NCI-H2171 treated with DMSO at 0.1 percent for 48 hours (cell line): ENCODE measurements at regions not wholly inside any gene's neighbourhood (a gene's known extent, or its start where the extent isn't known, plus 50 kb on each side); places are given as distances from the start of the nearest gene placed in this dataset.
"Not testable (repeated sequence)": the region's sequence is repeated elsewhere in the genome, so short reads cannot be mapped to it uniquely, and the experiment has no call there.

Experiments used
- DNase-seq: peaks from one replicate; lab custom pipeline; 2025; lab: John Stamatoyannopoulos, UW

DNA sequence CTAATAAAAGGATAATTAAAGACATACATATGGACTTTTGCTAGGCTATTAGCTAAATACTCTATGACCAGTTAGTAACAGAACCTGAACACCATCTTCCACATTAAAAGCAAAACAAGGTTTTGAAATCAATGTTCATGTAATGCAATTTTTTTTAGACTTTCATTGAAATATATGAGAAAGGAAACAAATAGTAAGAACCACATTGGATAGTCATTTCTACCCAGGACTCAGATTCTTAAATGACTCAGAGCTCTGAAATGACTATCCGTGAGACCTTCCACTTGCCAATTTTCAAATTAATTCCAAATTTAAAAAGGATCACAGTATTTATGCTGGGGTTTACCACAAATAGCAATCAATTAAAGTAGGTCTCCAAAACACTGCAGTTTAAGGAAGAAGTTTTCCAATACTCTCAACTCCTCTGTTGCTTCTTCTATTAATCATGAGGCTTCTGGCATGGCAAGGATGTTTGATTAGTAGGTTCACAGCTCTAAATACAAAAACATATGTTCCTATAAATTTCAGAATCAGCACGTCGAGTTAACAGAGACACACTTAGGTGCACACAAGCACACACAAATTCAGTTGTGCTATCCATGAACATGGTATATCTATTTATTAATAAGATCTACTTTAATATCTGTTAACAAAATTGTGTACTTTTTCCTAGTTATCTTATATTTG, 841.0 kb downstream of the RNF144A start:
- no peak for DNase-seq

DNA sequence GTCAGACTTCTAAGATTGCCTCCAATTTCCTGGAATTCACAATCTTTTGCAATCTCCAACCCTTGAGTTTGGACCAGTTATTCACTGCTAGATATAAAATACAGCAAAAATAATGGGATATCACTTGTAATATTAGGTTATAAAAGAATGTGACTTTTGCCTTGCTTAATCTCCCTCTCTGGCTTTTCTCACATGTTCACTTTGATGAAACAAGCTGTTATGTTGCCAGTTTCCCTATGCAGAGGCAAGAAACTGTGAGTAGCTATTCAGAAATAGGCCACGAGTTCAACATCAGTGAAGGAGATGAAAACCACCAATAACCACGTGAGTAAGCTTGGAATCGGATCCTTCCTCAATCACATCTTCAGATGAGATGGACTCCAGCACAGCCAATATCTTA, 842.7 kb downstream of the RNF144A start:
- no peak for DNase-seq

DNA sequence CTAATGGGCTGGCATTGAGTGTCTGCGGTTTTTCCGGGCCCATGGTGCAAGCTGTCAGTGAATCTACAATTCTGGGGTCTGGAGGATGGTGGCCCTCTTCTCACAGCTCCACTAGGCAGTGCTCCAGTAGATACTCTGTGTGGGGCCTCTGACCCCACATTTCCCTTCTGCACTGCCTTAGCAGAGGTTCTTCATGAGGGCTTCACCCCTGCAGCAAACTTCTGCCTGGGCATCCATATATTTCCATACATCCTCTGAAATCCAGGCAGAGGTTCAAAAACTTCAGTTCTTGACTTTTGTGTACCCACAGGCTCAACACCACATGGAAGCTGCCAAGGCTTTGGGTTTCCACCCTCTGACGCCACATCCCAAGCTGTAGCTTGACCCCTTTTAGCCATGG, 846.2 kb downstream of the RNF144A start:
- DNase-seq, result not testable (repeated sequence)

DNA sequence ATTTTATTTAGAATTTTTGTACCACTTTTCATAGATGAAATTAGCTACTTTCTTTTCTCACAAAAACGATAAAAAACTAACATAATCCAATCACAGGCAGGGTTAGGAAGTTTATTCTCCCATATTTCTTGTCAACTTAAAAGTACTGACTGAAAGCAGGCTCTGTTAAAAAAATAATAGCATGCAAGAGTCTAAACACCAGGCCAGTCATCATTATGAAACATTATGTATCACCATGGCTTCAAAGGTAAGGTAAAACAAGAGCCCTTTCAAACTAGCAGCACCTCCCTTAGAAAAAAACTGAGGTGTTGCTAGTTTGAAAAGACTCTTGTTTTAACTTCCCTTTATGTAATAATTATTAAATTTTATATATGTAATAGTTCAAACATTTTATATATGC, 848.0 kb downstream of the RNF144A start:
- DNase-seq, result no peak

DNA sequence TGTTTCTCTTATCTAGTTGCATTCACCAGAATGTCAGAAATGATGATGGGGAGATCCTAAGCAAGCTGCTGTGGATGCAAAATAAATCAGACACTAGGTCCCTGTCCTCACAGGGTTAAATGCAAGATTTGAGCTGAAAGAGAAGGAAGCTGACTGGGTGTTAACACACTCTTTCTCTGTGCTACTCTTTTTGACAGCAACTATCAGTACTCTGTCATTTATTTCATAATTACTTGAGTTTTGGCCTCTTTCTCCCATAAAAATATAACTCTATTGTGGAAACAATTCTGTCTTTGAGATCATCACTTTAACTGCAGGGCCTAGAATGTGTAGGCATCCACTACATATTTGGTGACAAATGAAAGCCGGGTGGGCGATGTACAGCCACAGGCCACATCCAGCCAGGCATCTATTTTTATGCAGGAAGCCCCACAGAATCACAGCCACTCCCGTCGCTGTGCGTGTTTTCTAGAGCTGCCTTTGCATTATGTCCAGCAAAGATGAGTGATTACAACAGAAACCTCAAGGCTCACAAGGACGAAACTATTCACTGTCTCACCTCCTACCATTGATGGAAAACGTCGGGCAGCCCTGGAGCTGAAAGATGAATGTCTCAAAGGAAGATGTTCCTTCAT, 849.0 kb downstream of the RNF144A start:
- DNase-seq, result no peak

DNA sequence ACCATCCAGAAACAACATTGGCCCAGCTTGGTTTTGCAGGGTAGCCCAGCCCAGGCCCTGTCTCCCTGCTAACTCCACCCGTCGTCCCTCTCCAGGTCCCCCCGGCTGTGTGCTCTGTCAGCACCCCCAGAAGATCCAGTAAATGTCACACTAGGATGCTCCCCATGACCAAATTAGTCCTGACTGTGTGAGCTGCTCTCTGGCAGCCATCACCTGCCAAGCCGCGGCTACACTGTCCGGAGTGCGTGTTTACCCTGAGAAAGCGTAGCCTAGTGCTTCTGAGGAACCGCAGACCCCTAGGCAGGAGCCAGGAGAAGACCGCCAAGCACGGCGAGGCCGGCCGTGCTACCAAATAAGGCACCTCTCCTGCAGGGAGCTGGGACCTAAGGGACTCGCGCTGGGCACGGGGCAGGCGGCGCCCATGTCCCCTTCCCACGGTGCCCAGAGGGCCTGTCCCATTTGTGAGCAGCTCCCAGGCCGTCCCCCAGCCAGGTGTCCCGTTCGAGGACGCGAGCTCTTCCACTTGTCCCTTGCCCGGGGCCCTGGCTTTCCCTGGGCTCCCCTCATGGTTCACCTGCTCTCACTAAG, 849.9 kb downstream of the RNF144A start:
- DNase-seq, result no peak

DNA sequence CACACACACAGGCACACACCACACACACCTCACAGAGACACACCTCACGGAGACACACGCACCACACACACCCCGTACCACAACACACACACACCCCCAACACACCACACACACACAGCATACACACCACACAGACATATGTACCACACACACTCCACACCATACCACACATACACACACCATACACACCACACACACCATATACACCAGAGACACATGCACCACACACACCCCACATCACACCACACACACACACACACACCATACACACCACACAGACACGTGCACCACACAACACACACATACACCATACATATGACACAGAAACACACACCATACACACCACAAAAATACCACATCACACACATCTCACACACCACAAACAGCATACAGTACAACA, 850.7 kb downstream of the RNF144A start:
- DNase-seq, result no peak

DNA sequence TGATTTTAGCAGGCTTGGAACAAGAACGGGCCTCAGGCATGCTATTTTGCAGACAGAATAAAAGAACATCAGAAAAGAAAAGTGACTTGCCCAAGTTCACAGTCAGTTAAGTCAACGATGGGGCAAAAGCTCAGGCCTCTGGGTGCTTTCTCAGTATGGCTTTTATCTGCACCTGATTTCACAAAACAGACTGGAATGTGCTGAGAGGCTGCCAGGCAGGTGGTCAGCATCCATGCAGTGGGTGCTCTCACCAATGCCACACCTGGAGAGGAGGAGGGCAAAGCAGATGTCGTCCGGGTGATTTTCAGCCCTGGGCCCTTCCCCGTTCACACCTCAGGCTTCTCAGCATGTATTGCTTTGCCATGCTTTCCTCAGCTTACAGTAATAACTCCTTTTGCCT, 854.6 kb downstream of the RNF144A start:
- DNase-seq, result no peak

DNA sequence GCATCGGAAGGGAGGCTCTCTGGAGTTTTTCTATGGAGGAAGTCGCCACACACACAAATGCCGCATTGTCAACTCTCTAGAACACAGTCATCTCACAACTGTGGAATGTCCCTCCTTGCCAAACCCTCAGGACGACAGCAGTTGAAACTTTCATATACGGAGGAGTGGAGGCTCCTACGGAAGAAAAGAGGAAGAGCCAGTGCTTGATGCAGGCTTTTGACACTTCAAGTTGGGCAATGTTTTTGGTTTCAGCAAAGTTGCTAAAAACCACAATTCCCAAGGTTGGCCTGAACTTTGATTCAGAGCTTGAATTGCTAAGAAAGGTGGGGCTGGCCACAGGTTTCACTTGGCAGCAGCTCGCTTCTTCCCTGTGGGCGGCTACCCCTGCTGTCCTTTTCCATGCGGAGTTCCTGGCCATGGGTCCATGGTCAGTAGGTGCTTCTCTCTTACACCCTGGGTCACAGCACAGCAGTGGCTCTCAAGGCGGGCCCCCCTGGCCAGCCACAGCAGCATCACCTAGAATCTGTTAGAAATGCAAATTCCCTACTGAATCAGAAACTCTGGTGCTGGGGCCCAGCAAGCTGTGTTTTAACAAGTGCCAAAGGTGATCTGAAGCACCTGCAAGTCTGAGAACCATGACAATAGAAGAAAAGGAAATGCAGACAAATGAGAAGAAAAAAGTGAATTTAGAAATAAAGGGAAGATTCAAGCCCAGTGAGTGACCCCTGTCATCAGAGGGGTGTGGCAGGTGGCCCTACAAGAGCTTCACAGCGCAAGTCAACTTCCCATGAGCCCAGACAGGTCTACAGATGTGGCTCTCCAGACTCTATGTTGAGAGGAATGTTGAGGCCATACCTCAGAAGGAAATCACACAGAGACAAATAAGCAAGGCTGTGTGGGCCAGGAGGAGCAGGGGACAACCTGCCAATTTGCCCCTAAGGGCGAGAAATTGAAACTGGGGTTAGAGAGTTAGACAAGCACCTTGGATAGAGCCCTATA, 856.4 kb downstream of the RNF144A start:
- no peak for DNase-seq

DNA sequence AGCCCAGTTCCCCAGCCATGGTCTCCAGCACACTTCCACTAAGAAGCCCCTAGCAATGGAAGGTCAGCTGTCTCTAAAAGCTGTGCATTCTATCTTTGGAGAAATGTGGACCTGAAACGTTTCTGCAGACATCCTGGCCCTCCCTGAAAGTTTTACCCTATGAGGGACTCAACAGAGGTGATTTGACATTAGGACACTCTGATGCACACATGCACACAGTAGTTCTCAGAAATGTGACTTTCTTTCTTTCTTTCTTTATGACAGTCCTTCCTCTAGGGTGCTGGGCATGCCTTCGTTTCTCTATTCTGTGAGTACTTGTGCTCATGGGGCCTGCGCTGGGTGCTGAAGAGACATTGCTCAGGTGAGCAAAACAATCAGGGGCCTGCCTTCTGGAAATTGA, 857.3 kb downstream of the RNF144A start:
- no peak for DNase-seq

DNA sequence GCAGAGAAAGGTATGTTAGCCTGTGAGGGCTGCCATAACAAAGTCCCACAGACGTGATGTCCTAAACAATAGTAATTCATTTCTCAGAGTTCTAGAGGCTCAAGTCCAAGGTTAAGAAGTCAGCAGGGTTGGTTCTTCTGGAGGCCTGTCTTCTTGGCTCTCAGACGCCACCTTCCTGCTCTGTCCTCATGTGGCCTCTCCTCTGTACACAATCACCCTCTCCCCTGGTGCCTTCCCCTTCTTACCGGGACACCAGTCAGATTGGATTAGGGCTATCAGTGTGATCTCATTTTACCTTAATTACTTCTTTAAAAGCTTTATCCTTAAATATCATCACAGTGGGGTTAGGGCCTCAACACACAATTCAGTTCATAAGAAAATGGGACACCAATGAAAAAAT, 860.5 kb downstream of the RNF144A start:
- DNase-seq, result no peak

DNA sequence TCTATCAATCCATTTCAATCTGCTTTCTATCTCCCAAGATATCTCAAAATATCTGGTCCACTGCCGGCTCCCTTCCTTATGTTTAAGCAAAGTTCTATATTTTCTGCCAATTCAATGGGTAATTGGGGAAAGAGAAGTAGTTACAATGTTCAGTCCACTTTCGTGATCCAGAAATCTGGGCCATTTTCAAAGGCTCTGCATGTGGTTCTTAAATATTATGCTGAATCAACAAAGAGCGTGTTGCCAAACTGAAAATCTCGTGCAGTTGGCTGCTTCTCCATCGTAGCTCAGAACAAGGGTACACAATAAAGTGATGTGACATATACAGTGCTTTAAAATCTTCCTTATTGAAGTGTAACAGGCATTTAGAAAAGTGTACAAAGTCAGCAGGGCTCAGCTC, 863.1 kb downstream of the RNF144A start:
- DNase-seq, result no peak

DNA sequence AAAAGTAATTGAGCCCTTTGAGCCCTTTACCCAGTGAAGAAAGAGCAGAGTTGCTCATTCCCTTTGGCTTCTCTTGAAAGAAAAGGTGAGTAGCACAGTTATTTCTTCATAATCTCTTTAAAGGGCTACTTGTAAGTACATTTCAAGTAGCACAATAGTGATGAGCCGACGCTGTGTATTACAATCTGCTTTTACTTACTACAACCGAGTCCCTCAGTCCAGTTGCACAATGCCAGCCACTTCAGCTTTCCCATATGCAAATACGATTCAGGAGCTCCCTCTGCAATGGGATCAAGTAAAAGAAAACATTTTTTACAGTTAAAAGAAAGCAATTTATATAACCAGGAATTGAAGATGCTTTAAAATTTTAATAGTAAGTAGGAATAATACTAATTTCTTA, 868.5 kb downstream of the RNF144A start:
- no peak for DNase-seq

DNA sequence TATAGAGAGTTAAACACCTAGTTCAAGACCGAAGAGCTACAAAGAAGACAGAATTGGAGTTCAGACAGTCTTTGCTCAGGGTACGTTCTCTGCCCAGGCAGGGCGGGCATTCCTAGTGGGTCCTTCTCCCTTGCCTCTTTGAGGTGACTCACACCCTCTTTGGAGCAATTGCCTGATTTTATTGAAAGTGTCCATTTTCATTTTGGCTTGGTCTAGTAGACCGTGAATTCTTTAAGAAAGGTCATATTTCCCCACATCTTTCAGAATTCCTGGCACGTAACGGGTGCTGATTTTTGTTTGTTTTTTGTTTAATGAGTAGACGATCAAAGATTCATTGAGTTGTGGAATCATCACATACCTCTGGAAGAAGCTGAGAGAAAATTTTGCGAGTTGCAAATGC, 871.5 kb downstream of the RNF144A start:
- DNase-seq, result no peak

DNA sequence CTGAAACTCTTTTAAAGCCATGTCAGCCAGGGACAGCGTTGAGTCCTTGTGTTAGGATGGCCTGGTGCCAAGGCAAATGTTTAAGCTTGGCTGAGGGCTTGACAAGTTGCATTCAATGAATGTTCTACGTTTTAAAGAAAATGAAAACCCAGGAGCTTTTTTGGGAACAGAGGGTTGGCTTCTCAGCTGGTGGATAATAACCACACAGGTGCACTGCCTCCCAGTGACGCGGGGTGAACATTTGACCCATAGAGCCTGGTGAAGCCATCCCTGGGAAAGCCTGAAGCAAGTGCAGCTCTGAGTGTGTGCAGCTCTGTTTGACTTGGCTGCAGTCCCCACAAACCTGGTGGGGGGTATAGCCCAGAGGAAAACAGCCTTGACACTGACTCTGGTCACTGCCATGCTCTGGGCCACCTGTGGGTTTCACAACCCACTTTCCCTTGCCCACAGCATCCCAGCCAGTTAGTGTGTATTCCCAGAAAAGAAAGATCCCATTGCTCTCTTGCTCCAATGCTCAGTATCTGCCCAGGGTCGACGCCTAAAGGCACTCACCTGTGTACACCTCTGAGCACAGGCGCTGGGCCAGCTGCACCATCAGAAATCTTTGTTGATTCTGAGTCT, 874.9 kb downstream of the RNF144A start:
- peak; percentile 33 for DNase-seq

DNA sequence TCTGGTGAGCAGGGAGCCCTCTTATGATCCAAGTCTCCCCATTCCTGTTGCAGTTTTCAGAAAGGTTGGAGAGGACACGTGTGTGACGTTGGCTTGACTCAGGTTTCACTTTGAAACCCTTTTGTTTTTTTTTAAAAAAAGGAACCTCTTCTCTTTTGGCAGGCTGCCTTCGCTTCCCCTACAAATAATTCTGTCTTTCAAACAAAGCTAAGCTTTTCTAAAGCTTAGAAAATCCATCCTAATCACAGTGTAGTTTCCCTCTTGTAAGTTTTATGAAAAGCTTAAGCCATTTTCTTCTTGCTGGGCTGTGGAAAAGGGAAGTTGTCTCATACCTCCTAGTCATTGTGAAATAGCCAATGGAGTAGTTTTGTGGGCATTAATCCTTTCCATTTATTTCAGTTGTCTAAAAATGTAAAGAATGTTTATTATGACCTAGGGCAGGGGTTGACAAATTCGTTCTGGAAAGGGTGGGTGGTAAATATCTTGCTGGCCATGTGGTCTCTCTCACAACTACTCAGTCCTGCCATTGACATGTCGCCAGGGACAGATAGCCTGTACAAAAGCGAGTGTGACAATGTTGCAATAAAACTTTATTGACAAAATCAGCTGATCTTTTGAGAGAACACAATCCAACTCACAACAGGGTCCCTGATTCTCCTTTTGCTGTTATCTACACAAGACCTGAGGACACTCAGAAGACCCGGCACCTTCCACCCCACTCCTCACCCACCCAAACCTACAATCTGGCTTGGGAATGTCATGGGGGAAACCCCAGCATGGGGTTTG, 878.8 kb downstream of the RNF144A start:
- DNase-seq, result peak; percentile 57

DNA sequence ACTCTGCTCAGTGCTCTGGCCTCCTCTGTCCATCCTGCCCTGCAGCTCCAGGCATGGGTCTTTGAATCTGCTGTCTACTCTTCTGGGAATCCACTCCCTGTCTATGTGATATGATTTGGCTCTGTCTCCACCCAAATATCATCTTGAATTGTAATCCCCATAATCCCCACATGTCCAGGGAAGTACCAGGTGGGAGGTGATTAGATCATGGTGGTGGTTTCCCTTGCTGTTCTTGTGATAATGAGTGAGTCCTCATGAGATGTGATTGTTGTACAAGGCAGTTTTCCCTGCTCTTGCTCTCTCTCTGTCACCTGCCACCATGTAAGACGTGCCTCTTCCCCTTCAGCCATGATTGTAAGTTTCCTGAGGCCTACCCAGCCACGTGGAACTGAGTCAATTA, 881.8 kb upstream of the ID2 start:
- no peak for DNase-seq

DNA sequence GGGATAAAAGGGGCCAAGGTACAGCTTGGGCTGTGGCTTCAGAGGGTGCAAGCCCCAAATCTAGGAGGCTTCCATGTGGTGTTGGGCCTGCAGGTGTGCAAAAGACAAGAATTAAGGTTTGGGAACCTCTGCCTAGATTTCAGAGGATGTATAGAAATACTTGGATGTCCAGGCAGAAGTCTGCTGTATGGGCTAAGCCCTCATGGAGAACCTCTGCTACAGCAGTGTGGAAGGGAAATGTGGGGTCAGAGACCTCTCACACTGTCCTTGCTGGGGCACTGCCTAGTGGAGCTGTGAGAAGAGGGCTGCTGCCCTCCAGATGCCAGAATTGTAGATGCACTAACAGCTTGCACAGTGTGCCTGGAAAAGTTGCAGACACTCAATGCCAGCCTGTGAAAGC, 880.6 kb upstream of the ID2 start:
- no peak for DNase-seq

DNA sequence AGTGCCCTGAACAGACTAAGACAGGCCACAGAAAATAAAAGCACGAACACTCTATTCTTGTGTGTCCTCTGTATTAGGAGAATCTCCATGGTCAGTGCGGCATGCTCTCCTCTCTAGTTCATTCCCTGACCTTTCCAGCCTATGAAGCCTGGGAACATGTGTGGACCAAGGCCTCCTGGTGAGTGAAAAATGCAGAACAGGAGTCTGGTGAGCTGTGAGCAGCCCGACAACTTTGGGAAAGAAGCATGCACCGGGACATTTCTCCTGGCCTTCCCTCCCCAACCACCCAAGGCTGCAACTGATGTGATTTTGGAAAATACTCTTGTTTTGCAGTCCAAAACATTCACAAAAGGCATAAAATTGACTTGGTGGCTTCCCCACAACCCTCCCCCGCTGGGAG, 878.3 kb upstream of the ID2 start:
- no peak for DNase-seq

DNA sequence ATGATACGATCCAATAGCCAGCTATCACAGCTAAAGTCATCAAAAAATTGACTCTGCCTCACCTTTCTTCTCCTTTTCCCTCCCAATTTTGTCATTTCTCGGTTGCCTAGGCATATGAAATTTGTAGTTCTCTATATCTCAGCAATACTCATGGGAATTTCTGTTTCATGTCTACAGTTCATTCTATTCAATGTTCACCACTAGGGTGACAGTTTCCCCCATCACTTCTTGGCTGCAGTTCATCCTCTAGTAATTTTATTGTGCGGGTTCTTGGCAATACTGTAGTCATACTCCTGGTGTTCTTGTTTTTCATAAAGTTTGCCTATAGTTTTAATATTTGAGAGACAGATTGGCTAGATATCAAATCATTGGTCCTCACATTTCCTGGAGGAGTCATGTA, 872.2 kb upstream of the ID2 start:
- no peak for DNase-seq

DNA sequence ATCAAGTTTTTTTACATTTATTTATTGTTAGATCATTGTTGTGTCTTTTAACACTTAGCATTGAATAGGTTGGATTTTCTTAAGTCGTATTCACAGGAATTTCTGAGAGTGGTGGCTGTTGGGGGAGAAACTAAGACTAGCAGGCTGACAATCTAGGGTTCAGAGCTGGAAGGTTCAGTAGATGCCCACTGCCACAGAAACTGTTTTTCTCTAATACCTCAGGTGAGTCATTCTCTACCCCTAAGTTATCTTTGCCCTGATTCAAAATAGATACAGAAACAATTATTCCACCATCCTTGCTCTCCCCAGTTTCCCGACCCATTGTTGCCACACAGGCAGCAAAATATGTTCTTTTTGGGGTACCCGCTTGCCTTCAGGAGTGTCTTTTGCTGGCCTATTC, 870.8 kb upstream of the ID2 start:
- DNase-seq, result no peak
